ENCODE measurements at regions not wholly inside any gene's neighbourhood (a gene's known extent, or its start where the extent isn't known, plus 50 kb on each side); places are given as distances from the start of the nearest gene placed in this dataset.

- Histone ChIP-seq H3K4me1 (no peaks in the 10 kb centered on the region), H3K27me3 (no peaks in the 10 kb centered on the region), H3K36me3 (no peaks in the 10 kb centered on the region), H3K4me3 (no peak overlapping the region), H3K9me3 (no peaks in the 10 kb centered on the region), H3K27ac (no peak overlapping the region)
- DNase-seq = no peak
- intact Hi-C loops (cut with DNase I; ENCODE audit: low total_unique reads) = no loop called here
- no peak for TF ChIP-seq CTCF (IDR thresholded peaks at IDR 0.05)
Measured at GRCh38 chr5:152147286-152147685, 222.6 kb upstream of the GLRA1 start.

DNA sequence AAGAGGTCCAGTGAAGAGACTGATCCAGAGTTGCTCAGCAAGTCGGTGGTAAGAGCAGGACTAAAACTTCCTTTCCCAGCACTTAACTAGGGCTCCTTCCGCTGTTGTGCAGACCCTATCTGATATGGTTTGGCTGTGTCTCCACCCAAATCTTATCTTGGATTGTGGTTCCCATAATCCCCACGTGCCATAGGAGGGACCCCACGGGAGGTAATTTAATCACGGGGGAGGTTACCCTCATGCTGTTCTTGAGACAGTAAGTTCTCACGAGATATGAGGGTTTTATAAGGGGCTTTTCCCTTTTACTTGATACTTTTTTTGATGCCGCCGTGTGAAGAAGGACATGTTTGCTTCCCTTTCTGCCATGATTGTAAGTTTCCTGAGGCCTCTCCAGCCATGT is 221.9 kb upstream of the GLRA1 start:
- Histone ChIP-seq H3K27ac (no peak overlapping the region), H3K9me3 (no peaks in the 10 kb centered on the region), H3K36me3 (no peaks in the 10 kb centered on the region), H3K4me3 (no peak overlapping the region), H3K27me3 (no peaks in the 10 kb centered on the region), H3K4me1 (no peaks in the 10 kb centered on the region)
- no peak for DNase-seq
- TF ChIP-seq CTCF (IDR thresholded peaks at IDR 0.05) = no peak
- intact Hi-C loops (cut with DNase I; ENCODE audit: low total_unique reads) = no loop called here

DNA sequence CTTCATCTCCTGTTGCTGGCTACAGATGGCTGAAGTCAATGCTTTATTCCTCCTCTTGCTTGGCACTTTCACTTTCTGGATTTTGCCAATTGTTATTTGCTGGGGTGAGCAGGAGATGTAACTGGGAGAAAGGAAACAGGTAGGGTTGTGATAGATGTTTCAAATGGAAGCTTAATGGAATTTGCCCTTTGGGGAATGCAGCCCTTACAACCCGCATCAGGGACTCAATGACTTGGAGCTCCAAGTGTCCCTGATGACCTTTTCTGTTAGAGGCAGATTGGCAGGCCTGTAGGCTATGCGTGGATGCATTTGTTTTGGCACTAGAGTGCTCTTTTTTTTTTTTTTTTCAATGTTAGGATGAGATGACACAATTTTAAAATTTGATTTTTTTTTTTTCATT is 219.9 kb upstream of the GLRA1 start:
- intact Hi-C loops (cut with DNase I; ENCODE audit: low total_unique reads) = loop anchor here (5.0 kb wide), 1 partner anchor 317 kb away; no protein-coding TSS in a partner anchor
- H3K9me3 ChIP-seq = no peaks in the 10 kb centered on the region
- no peak for TF ChIP-seq CTCF (IDR thresholded peaks at IDR 0.05)

GRCh38 chr5:152144030-152144429 is 219.4 kb upstream of the GLRA1 start:
- Histone ChIP-seq H3K36me3 (no peaks in the 10 kb centered on the region), H3K27ac (no peak overlapping the region), H3K9me3 (no peaks in the 10 kb centered on the region), H3K27me3 (no peaks in the 10 kb centered on the region), H3K4me3 (no peak overlapping the region), H3K4me1 (no peaks in the 10 kb centered on the region)
- intact Hi-C loops (cut with DNase I; ENCODE audit: low total_unique reads) = loop anchor here (5.0 kb wide), 1 partner anchor 317 kb away; no protein-coding TSS in a partner anchor
- no peak for DNase-seq
- TF ChIP-seq CTCF (IDR thresholded peaks at IDR 0.05) = no peak

More for the DNA sequence above, 219.9 kb upstream of the GLRA1 start:
- DNase-seq = no peak
- H3K4me1 ChIP-seq = no peaks in the 10 kb centered on the region
- H3K27me3 ChIP-seq = no peaks in the 10 kb centered on the region
- H3K27ac ChIP-seq = no peak overlapping the region
- no peak overlapping the region for H3K4me3 ChIP-seq
- H3K36me3 ChIP-seq = no peaks in the 10 kb centered on the region

DNA sequence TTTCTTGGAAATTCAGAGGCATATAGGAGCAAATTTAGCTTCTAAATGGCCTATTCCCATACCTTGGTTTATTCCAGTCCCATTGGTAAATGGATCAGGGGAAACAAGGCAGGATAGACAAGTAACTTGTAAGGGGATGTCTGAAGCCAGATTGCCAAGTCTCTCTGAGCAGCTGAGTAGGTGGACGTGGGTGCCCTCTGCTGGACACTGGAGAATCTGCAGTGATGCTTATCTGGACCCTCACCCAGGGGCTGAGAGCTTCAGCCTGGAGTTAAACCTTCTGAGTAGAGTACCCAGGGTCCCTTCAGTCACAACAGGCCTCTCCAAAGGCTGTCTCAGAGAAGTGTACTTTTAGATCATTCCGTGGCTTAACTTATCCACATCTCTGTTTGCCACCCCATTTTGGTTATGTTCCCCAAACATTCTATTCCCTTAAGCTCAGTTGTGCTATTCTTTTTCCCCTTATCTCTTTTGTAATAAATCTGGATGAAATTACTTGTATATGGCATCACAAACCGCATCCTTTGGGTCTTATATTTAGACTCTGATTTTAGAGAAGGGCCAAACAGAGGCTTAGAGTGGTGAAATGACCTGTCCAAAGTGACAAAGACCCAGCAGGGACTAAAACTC is 218.3 kb upstream of the GLRA1 start:
- DNase-seq = peak; percentile 37 to 67
- no peaks in the 10 kb centered on the region for H3K4me1 ChIP-seq
- H3K27ac ChIP-seq = no peak overlapping the region
- H3K27me3 ChIP-seq = no peaks in the 10 kb centered on the region
- TF ChIP-seq CTCF (IDR thresholded peaks at IDR 0.05) = peak; percentile 76 to 87
- no peaks in the 10 kb centered on the region for H3K9me3 ChIP-seq
- intact Hi-C loops (cut with DNase I; ENCODE audit: low total_unique reads) = loop anchor here (5.0 kb wide), 1 partner anchor 316 kb away; no protein-coding TSS in a partner anchor
- H3K4me3 ChIP-seq = no peak overlapping the region
- H3K36me3 ChIP-seq = no peaks in the 10 kb centered on the region

Measured in tibial artery (tissue), 4 donors.